GM12872 (cell line): ENCODE measurements at regions not wholly inside any gene's neighbourhood (a gene's known extent, or its start where the extent isn't known, plus 50 kb on each side); places are given as distances from the start of the nearest gene placed in this dataset.

ENCODE experiments used
- TF ChIP-seq, protein P1 (sequence below): IDR thresholded peaks from 3 replicates; pipeline ENCODE4 v1.5.1; 2011; ENCODE audit warnings: low read depth, mild to moderate bottlenecking, low read length, moderate library complexity; ENCODE audit not compliant: insufficient read depth

DNA sequence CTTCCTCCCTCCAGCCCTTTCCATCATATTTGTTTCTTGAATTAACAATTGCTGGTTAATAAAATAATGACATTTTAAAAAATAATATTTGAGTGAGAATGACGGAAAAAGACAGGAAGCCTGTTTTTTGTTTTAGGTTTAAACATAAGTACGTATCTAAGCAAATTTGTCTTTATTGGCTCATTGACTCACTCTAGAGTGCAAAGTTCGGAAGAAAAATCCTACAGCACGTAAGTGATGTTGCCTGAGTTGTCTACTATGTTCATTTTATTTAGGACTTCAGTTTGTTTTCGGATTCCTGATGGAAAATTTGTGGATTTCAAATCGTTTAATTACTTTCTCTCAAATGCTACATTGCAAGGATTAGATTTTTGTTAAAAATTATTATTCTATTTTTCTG, 1435.7 kb upstream of the ADGRB3 start:
- TF ChIP-seq, protein P1, sequence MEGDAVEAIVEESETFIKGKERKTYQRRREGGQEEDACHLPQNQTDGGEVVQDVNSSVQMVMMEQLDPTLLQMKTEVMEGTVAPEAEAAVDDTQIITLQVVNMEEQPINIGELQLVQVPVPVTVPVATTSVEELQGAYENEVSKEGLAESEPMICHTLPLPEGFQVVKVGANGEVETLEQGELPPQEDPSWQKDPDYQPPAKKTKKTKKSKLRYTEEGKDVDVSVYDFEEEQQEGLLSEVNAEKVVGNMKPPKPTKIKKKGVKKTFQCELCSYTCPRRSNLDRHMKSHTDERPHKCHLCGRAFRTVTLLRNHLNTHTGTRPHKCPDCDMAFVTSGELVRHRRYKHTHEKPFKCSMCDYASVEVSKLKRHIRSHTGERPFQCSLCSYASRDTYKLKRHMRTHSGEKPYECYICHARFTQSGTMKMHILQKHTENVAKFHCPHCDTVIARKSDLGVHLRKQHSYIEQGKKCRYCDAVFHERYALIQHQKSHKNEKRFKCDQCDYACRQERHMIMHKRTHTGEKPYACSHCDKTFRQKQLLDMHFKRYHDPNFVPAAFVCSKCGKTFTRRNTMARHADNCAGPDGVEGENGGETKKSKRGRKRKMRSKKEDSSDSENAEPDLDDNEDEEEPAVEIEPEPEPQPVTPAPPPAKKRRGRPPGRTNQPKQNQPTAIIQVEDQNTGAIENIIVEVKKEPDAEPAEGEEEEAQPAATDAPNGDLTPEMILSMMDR = no peak

DNA sequence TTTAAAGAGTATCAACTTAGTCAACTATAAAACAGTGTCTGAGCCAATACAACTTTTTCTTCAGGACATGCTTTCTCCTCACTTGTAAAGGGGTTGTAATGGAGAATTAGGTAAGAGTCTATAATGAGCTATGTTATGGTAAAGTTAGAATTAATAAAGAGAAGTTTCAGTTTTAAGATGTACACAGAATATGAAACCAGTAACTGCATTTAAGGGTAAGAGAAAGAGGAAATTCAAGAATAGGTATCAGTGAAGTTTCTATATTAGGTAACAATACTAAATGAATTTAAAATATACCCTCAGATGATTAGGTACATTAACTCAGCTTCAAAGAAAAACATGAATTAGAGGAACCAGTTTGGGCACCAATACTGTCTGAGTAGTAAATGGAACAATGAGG, 1444.3 kb upstream of the ADGRB3 start:
- TF ChIP-seq, protein P1 = no peak

DNA sequence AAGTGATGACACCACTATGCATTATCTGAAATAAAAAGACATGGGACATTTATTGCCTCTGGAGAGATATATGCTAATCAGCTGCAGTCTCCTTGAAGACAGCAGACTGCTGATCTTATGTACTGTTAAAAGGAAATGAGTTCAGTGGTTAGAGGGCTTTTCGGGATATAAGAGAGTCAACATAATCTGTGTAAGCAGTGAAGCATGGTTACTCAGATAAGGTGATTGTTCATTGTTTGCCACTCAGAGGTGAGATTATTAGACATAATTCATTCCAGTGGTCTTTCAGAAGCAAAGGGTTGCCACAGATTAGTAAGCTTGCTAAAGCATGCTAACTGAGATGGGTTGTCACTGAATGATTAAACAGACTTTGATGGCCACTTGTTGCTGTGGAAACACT, 1450.7 kb upstream of the ADGRB3 start:
- TF ChIP-seq, protein P1 = no peak

DNA sequence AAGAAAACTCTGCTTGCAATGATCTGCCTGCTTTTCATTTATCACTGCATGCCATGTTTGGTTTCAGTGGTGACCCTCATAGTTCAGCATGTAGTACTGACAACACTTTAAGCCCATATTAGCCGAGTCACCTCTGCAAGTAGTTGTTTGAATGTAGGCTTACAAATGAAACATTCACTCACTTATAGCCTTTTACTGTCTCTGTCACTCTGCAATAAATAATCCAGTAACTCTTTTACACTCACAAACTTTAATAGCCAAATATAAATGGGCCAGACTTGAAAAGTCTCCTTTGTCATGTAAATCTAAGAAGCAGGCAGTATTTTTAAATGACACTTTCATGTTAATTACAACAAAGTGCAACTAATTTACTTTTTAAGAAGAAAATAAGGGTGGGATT, 1460.0 kb upstream of the ADGRB3 start:
- TF ChIP-seq, protein P1 = no peak

DNA sequence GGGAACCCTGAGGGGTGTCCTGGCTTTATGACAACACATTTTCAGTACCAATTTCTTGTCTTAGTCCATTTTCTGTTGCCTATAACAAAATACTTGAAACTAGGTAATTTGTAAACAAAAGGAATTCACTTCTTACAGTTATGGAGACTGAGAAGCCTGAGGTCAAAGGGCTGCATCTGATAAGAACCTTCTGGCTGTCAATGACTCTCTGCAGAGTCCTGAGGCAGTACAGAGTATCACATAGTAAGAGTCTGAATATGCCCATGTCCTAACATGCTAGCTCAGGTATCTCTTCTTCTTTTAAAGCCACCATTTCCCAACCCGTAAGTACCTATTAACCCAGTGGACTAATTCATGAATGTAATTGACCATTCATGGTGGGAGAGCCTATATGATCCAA, 1458.6 kb upstream of the EYS start:
- TF ChIP-seq, protein P1 = no peak

DNA sequence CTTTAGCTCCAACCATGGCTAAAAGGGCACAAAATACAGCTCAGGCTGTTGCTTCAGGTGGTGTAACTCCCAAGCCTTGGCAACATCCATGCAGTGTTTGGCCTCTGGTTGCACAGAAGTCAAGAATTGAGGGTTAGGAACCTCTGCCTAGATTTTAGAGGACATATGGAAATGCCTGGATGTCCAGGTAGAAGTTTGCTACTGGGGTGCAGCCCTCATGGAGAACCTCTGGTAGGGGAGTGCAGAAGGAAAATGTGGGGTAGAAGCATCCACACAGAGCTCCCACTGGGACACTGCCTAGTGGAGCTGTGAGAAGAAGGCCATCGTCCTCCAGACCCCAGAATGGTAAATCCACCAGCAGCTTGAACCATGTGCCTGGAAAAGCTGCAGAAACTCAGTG, 1453.8 kb upstream of the EYS start:
- TF ChIP-seq, protein P1 = no peak

DNA sequence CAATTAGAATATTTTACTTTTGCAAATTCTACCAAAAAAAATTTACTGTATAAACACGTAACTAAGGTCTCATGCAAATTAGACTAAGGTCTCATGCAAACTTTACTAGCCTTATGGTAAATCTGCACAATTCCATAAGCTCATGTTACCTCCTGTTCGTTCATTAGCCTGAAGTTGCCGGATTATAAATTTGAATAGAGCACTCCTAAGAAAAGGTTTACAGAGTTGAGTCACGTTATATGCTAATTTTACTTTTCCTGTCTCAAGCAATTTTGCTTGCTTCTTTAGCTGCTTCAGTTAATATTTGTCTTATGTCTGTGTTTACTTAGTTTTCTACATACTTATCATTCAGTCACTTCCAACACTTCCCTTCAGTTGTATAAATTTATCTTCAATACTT, 1434.0 kb upstream of the EYS start:
- TF ChIP-seq, protein P1 = no peak

DNA sequence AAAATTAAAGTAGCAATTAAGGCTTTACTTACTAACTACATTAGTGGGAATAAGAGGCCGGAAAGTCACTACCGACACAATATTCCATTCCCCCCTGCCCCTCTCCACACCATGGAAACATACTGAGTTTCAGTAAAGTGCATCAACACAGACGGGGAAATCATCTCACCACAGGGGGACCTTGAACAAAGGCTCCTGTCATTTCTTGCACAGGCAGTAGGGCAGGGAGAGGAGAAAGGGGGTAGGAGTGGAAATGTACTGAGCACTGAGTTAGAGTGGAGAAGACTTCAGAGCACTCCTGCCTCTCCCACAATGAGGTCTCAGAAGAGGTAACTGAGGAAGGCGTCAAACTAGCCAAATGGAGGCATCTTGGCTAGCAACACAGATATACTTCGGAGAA, 1426.9 kb upstream of the EYS start:
- TF ChIP-seq, protein P1 = no peak
